ENCODE measurements at regions not wholly inside any gene's neighbourhood (a gene's known extent, or its start where the extent isn't known, plus 50 kb on each side); places are given as distances from the start of the nearest gene placed in this dataset.

- TF ChIP-seq POLR2AphosphoS5 (IDR thresholded peaks at IDR 0.05) (no peak), EP300 (IDR thresholded peaks at IDR 0.05) (no peak), POLR2A (IDR thresholded peaks at IDR 0.05; ENCODE audit: low read depth) (no peak)
- TF ChIP-seq, protein P1, sequence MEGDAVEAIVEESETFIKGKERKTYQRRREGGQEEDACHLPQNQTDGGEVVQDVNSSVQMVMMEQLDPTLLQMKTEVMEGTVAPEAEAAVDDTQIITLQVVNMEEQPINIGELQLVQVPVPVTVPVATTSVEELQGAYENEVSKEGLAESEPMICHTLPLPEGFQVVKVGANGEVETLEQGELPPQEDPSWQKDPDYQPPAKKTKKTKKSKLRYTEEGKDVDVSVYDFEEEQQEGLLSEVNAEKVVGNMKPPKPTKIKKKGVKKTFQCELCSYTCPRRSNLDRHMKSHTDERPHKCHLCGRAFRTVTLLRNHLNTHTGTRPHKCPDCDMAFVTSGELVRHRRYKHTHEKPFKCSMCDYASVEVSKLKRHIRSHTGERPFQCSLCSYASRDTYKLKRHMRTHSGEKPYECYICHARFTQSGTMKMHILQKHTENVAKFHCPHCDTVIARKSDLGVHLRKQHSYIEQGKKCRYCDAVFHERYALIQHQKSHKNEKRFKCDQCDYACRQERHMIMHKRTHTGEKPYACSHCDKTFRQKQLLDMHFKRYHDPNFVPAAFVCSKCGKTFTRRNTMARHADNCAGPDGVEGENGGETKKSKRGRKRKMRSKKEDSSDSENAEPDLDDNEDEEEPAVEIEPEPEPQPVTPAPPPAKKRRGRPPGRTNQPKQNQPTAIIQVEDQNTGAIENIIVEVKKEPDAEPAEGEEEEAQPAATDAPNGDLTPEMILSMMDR (IDR thresholded peaks at IDR 0.05) = no peak
Observed at GRCh38 chr7:116120839-116121238, 89.5 kb upstream of the TES start.

Measured in esophagus muscularis mucosa (tissue), 4 donors.